ENCODE measurements at regions not wholly inside any gene's neighbourhood (a gene's known extent, or its start where the extent isn't known, plus 50 kb on each side); places are given as distances from the start of the nearest gene placed in this dataset.

DNA sequence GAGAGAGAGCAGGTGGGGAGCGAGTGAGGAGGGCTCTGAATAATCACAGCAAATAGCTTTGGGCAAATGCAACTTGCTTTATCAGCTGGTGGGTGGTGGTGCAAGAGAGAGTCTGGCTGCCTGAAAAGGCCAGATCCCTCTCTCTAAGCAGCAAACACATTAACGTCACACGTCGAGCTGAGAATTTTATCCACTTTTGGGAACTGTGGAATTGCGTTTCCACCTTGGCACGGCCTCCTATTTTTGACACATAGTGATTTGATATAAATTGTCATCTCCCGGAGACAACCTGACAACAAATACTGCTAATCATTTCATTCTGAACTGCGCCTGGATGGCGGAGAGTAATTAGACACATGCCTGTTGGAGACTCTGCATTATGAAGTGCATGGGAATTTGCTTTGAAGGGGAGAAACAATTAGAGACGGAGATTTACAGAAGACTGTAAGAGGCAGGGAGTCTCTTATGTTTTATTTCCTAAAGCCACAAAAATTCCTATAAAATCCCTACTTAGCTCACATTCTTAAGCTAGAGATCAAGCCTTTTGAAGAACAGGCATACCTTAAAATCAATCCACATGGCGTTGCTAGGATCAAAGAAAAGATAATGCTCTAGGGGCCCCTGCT, 634.1 kb downstream of the TDRD15 start:
- no peak for TF ChIP-seq POLR2AphosphoS5 (IDR thresholded peaks at IDR 0.05; ENCODE audit: borderline replicate concordance, low read depth, low read length)
- TF ChIP-seq EZH2 (IDR thresholded peaks at IDR 0.05): no peak

Measured in SK-N-MC (cell line).